Panc1 (cell line): ENCODE measurements at regions not wholly inside any gene's neighbourhood (a gene's known extent, or its start where the extent isn't known, plus 50 kb on each side); places are given as distances from the start of the nearest gene placed in this dataset.

ENCODE experiments used
- ATAC-seq: fragments of 200-7000 bp; cut with Tn5 transposase; 2 replicates; pipeline ENCODE4 v1.9.1; 2020; ENCODE audit warnings: mild to moderate bottlenecking, moderate library complexity
- BruUV-seq: library from RNA; stranded (reverse); fragments of 400-500 nt; replicated peaks from 2 replicates; lab custom pipeline; 2021; lab: Mats Ljungman, UMichigan
- CTCF ChIA-PET: fragments of 300-600 bp; sonication (Branson Sonifier 250); formaldehyde crosslinking; loops from one replicate; lab custom pipeline; 2022; ENCODE audit warnings: antibody characterized with exemption; lab: Charles Lee
- POLR2A ChIA-PET: fragments of 300-600 bp; sonication (Branson Sonifier 250); formaldehyde crosslinking; loops from one replicate; lab custom pipeline; 2022; ENCODE audit warnings: antibody characterized with exemption; lab: Charles Lee
- DNase-seq: peaks from one replicate; pipeline ENCODE4 v3.0.0-alpha.2; 2010; ENCODE audit warnings: low read depth, low spot score
- H3K27ac ChIP-seq: 2 replicates; pipeline ENCODE4 v1.5.1; 2011; ENCODE audit warnings: mild to moderate bottlenecking, low read length, inconsistent platforms
- H3K27me3 ChIP-seq: fragments of 200-500 bp; sonication (Bioruptor generic); 2 replicates; pipeline ENCODE4 v1.6.0; 2014; ENCODE audit warnings: low read length, inconsistent platforms; ENCODE audit not compliant: control insufficient read depth, insufficient read depth
- H3K36me3 ChIP-seq: fragments of 200-500 bp; sonication (Bioruptor generic); 2 replicates; pipeline ENCODE4 v1.5.1; 2014; ENCODE audit warnings: inconsistent platforms, mild to moderate bottlenecking, low read length, moderate library complexity; ENCODE audit not compliant: control insufficient read depth, insufficient read depth
- H3K4me1 ChIP-seq: 2 replicates; pipeline ENCODE4 v1.5.1; 2011; ENCODE audit warnings: inconsistent platforms, mild to moderate bottlenecking, low read length, moderate library complexity; ENCODE audit not compliant: control insufficient read depth, insufficient read depth
- H3K4me3 ChIP-seq, 2 experiments: 2 replicates each; pipeline ENCODE4 v1.5.1; 2011 to 2012; ENCODE audit warnings: low read depth in 2 of 2, low read length in 2 of 2, mild to moderate bottlenecking in 2 of 2, inconsistent platforms in 1 of 2, moderate library complexity in 1 of 2
- H3K9me3 ChIP-seq: fragments of 200-500 bp; sonication (Bioruptor generic); 2 replicates; pipeline ENCODE4 v1.5.1; 2014; ENCODE audit warnings: low read depth, mild to moderate bottlenecking, inconsistent platforms, low read length, moderate library complexity; ENCODE audit not compliant: control insufficient read depth, insufficient read depth
- POLR2AphosphoS5 ChIP-seq: IDR thresholded peaks from 2 replicates; pipeline ENCODE4 v1.6.1; 2012; ENCODE audit warnings: mild to moderate bottlenecking, low read depth, low read length, moderate library complexity
- SIN3A ChIP-seq: IDR thresholded peaks from 2 replicates; pipeline ENCODE4 v1.6.1; 2012; ENCODE audit warnings: low read depth, mild to moderate bottlenecking, low read length, moderate library complexity, borderline replicate concordance; ENCODE audit not compliant: insufficient read depth
- TCF7L2 ChIP-seq: IDR thresholded peaks from 2 replicates; pipeline ENCODE4 v1.6.1; 2011; ENCODE audit warnings: mild to moderate bottlenecking, low read depth, low read length, inconsistent platforms
- in situ Hi-C: cut with HindIII; loops from 2 replicates; pipeline ENCODE4 v1.10.0; 2016; ENCODE audit warnings: low sequenced_read_pairs, low pct_unique_long_range_greater_than_20kb
- intact Hi-C: fragments of 100-400 bp; cut with micrococcal nuclease; formaldehyde crosslinking; loops from one replicate; pipeline ENCODE4 v1.10.0; 2022; ENCODE audit not compliant: unreplicated experiment
- TF ChIP-seq, protein P1 (sequence below), 2 experiments: IDR thresholded peaks; 2 replicates each; pipeline ENCODE4 v1.6.1; 2011 to 2012; ENCODE audit warnings: low read depth in 2 of 2, control low read depth in 1 of 2, low read length in 1 of 2, mild to moderate bottlenecking in 1 of 2, moderate library complexity in 1 of 2; ENCODE audit not compliant: insufficient read depth in 1 of 2
- TF ChIP-seq, protein P2 (sequence below): fragments of 450-650 bp; IDR thresholded peaks from 2 replicates; pipeline ENCODE4 v1.5.1; 2017; ENCODE audit warnings: mild to moderate bottlenecking

DNA sequence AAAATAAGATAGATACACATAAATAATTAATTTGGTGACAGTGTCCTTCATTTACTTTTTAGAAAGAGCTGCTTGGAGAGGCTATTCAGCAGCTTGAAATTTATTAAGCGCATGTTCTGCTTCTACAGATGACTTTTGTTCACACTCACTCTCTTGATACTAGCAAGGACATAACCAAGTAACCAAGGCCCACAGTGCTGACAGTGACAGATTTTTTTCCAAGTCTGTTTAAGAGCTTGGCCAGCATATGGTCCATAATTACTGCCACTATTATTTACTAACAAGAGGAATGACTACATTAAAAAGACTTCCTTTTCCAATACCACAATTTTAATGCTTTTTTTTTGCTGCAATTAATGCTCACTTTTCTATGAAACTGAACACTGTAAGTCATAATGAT lies 673.7 kb upstream of the MIR17HG start:
- intact Hi-C loops = no loop called here
- in situ Hi-C loops = no loop called here
- Histone ChIP-seq H3K4me1 (no peaks in the 10 kb centered on the region), H3K27ac (no peak overlapping the region), H3K27me3 (no peaks in the 10 kb centered on the region), H3K9me3 (no peaks in the 10 kb centered on the region), H3K36me3 (no peaks in the 10 kb centered on the region), H3K4me3 (no peak overlapping the region)
- ATAC-seq (no peak), DNase-seq (no peak)
- TF ChIP-seq, protein P1, sequence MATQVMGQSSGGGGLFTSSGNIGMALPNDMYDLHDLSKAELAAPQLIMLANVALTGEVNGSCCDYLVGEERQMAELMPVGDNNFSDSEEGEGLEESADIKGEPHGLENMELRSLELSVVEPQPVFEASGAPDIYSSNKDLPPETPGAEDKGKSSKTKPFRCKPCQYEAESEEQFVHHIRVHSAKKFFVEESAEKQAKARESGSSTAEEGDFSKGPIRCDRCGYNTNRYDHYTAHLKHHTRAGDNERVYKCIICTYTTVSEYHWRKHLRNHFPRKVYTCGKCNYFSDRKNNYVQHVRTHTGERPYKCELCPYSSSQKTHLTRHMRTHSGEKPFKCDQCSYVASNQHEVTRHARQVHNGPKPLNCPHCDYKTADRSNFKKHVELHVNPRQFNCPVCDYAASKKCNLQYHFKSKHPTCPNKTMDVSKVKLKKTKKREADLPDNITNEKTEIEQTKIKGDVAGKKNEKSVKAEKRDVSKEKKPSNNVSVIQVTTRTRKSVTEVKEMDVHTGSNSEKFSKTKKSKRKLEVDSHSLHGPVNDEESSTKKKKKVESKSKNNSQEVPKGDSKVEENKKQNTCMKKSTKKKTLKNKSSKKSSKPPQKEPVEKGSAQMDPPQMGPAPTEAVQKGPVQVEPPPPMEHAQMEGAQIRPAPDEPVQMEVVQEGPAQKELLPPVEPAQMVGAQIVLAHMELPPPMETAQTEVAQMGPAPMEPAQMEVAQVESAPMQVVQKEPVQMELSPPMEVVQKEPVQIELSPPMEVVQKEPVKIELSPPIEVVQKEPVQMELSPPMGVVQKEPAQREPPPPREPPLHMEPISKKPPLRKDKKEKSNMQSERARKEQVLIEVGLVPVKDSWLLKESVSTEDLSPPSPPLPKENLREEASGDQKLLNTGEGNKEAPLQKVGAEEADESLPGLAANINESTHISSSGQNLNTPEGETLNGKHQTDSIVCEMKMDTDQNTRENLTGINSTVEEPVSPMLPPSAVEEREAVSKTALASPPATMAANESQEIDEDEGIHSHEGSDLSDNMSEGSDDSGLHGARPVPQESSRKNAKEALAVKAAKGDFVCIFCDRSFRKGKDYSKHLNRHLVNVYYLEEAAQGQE (IDR thresholded peaks at IDR 0.05; ENCODE audit: insufficient read depth in 1 of 2, low read depth in 2 of 2, low read length in 1 of 2) = no peak
- TF ChIP-seq, protein P2, sequence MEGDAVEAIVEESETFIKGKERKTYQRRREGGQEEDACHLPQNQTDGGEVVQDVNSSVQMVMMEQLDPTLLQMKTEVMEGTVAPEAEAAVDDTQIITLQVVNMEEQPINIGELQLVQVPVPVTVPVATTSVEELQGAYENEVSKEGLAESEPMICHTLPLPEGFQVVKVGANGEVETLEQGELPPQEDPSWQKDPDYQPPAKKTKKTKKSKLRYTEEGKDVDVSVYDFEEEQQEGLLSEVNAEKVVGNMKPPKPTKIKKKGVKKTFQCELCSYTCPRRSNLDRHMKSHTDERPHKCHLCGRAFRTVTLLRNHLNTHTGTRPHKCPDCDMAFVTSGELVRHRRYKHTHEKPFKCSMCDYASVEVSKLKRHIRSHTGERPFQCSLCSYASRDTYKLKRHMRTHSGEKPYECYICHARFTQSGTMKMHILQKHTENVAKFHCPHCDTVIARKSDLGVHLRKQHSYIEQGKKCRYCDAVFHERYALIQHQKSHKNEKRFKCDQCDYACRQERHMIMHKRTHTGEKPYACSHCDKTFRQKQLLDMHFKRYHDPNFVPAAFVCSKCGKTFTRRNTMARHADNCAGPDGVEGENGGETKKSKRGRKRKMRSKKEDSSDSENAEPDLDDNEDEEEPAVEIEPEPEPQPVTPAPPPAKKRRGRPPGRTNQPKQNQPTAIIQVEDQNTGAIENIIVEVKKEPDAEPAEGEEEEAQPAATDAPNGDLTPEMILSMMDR = no peak
- TF ChIP-seq SIN3A = no peak
- TF ChIP-seq TCF7L2 = no peak
- no peak for TF ChIP-seq POLR2AphosphoS5
- POLR2A ChIA-PET = no interaction called here
- BruUV-seq = no TSS peak
- CTCF ChIA-PET = no interaction called here

DNA sequence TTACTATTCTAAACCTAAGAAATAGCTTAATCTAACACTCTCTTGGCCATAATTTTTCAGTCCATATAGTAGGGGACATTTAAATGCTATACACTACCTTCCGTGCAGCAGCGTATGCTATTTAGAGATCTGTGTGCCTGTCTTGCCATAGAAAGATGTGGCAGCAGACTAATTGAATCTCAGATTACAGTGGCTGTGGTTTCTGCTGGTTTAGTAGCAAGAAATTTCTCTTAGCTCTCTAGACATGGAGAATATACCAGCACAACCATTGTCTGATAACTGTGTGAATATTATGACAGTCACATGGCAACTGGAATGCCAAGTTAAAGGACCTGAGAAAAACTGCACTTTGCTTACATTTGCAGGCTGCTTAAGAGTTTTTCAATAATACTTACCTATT lies 672.4 kb upstream of the MIR17HG start:
- DNase-seq (no peak), ATAC-seq (no peak)
- Histone ChIP-seq H3K36me3 (no peaks in the 10 kb centered on the region), H3K27me3 (no peaks in the 10 kb centered on the region), H3K4me3 (no peak overlapping the region), H3K4me1 (no peaks in the 10 kb centered on the region), H3K27ac (no peak overlapping the region), H3K9me3 (no peaks in the 10 kb centered on the region)
- intact Hi-C loops = no loop called here
- TF ChIP-seq, protein P1 (IDR thresholded peaks at IDR 0.05; ENCODE audit: insufficient read depth in 1 of 2, low read depth in 2 of 2, low read length in 1 of 2) = no peak
- TF ChIP-seq, protein P2 = no peak
- TF ChIP-seq TCF7L2 = no peak
- in situ Hi-C loops = no loop called here
- ChIA-PET CTCF (no interaction called here), POLR2A (no interaction called here)
- no TSS peak for BruUV-seq
